Smooth muscle cell (in vitro differentiated cells): ENCODE measurements at regions not wholly inside any gene's neighbourhood (a gene's known extent, or its start where the extent isn't known, plus 50 kb on each side); places are given as distances from the start of the nearest gene placed in this dataset.

ENCODE experiments used
- DNase-seq: peaks from one replicate; lab custom pipeline; 2025; ENCODE audit not compliant: unreplicated experiment; lab: John Stamatoyannopoulos, UW
- H2AFZ ChIP-seq: fragments of 200-600 bp; sonication (generic); 2 replicates; pipeline ENCODE4 v1.6.0; 2016; ENCODE audit warnings: antibody characterized with exemption, low read depth, mild to moderate bottlenecking
- H3F3A ChIP-seq: fragments of 200-600 bp; sonication (generic); 2 replicates; pipeline ENCODE4 v1.6.0; 2017; ENCODE audit warnings: antibody characterized with exemption, low read depth
- H3K27ac ChIP-seq: fragments of 200-600 bp; sonication (generic); 2 replicates; pipeline ENCODE4 v1.5.1; 2016; ENCODE audit warnings: low read depth, mild to moderate bottlenecking
- H3K27me3 ChIP-seq: fragments of 200-600 bp; sonication (generic); 2 replicates; pipeline ENCODE4 v1.6.1; 2016; ENCODE audit warnings: low read depth, mild to moderate bottlenecking
- H3K36me3 ChIP-seq: fragments of 200-600 bp; sonication (generic); 2 replicates; pipeline ENCODE4 v1.5.1; 2016; ENCODE audit warnings: low read depth
- H3K4me1 ChIP-seq: fragments of 200-600 bp; sonication (generic); 2 replicates; pipeline ENCODE4 v1.5.1; 2016; ENCODE audit warnings: low read depth
- H3K4me2 ChIP-seq: fragments of 200-600 bp; sonication (generic); 2 replicates; pipeline ENCODE4 v1.6.0; 2016; ENCODE audit warnings: mild to moderate bottlenecking
- H3K4me3 ChIP-seq: fragments of 200-600 bp; sonication (generic); 2 replicates; pipeline ENCODE4 v1.5.1; 2016; ENCODE audit warnings: mild to moderate bottlenecking
- H3K79me2 ChIP-seq: fragments of 200-600 bp; sonication (generic); 2 replicates; pipeline ENCODE4 v1.6.0; 2016; ENCODE audit warnings: low read depth, mild to moderate bottlenecking
- H3K9ac ChIP-seq: fragments of 200-600 bp; sonication (generic); 2 replicates; pipeline ENCODE4 v1.6.0; 2016; ENCODE audit warnings: low read depth
- H3K9me3 ChIP-seq: fragments of 200-600 bp; sonication (generic); replicated peaks from 2 replicates; pipeline ENCODE4 v1.5.1; 2016; ENCODE audit warnings: low read depth
- H4K20me1 ChIP-seq: fragments of 200-600 bp; sonication (generic); 2 replicates; pipeline ENCODE4 v1.6.0; 2016; ENCODE audit warnings: low read depth
- CTCF ChIP-seq: fragments of 200-600 bp; sonication (generic); IDR thresholded peaks from 2 replicates; pipeline ENCODE4 v1.5.1; 2017; ENCODE audit warnings: borderline replicate concordance, mild to moderate bottlenecking, antibody characterized with exemption; ENCODE audit not compliant: insufficient read depth, poor library complexity, severe bottlenecking
- WGBS: methylation state at CpG from one replicate; pipeline ENCODE4 v1.1.7; 2016; ENCODE audit warnings: low lambda C conversion rate; 5-methylcytosine and 5-hydroxymethylcytosine counted together

DNA sequence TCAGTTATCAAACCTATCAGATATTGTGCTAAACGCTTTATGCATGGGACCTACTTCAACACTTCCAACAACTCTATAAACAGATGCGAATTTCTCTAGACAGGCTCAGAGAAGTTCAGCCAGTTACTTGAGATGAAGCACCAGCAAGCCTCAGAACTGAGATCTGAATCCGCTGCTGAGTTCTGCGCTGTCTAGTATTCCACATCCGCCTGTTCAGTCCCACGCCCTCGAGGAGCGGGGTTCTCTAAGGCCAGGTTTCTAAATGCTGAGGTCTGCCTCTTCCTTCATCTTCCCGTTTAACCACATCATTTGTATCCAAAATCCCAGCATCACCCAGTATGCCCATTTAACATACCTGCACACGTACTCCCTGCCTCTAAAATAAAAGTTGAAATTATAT is 297.8 kb upstream of the ZNF32 start:
- peaks cover 6% of the 10 kb centered on the region for H3K27me3 ChIP-seq
- H2AFZ ChIP-seq = no peak overlapping the region
- no peaks in the 10 kb centered on the region for H3K79me2 ChIP-seq
- no peak for TF ChIP-seq CTCF
- H3K4me1 ChIP-seq = no peaks in the 10 kb centered on the region
- no peaks in the 10 kb centered on the region for H4K20me1 ChIP-seq
- no peaks in the 10 kb centered on the region for H3F3A ChIP-seq
- WGBS = 96% methylated on average over 10 of the region's 10 CpGs
- H3K9me3 ChIP-seq = no peaks in the 10 kb centered on the region
- H3K36me3 ChIP-seq = no peaks in the 10 kb centered on the region
- no peak overlapping the region for H3K4me3 ChIP-seq
- no peak for DNase-seq
- H3K9ac ChIP-seq = no peak overlapping the region
- H3K27ac ChIP-seq = no peak overlapping the region
- no peak overlapping the region for H3K4me2 ChIP-seq

- Histone ChIP-seq H3K79me2 (no peaks in the 10 kb centered on the region), H3K9me3 (no peaks in the 10 kb centered on the region), H3K4me2 (no peak overlapping the region), H3K9ac (no peak overlapping the region), H2AFZ (no peak overlapping the region), H3K27me3 (peaks cover 6% of the 10 kb centered on the region), H3F3A (no peaks in the 10 kb centered on the region), H3K4me3 (no peak overlapping the region), H3K4me1 (no peaks in the 10 kb centered on the region), H3K27ac (no peak overlapping the region), H4K20me1 (no peaks in the 10 kb centered on the region), H3K36me3 (no peaks in the 10 kb centered on the region)
- no peak for DNase-seq
- 89% methylated on average over 4 of the region's 4 CpGs for whole genome bisulfite sequencing
- no peak for TF ChIP-seq CTCF
Measured at GRCh38 chr10:43945908-43946307, 297.2 kb upstream of the ZNF32 start.

- H3K36me3 ChIP-seq = no peaks in the 10 kb centered on the region
- H3K27me3 ChIP-seq = peaks cover 6% of the 10 kb centered on the region
- H3F3A ChIP-seq = no peaks in the 10 kb centered on the region
- no peak overlapping the region for H3K4me3 ChIP-seq
- no peak overlapping the region for H3K4me2 ChIP-seq
- no peak for DNase-seq
- H2AFZ ChIP-seq = no peak overlapping the region
- H3K4me1 ChIP-seq = no peaks in the 10 kb centered on the region
- 62% methylated on average over 8 of the region's 8 CpGs for WGBS
- H3K9me3 ChIP-seq = no peaks in the 10 kb centered on the region
- no peaks in the 10 kb centered on the region for H4K20me1 ChIP-seq
- no peak for TF ChIP-seq CTCF
- H3K9ac ChIP-seq = no peak overlapping the region
- H3K27ac ChIP-seq = no peak overlapping the region
- H3K79me2 ChIP-seq = no peaks in the 10 kb centered on the region
Measured at GRCh38 chr10:43945094-43945730, 296.5 kb upstream of the ZNF32 start.

GRCh38 chr10:43944381-43945093 is 295.9 kb upstream of the ZNF32 start:
- no peak overlapping the region for H3K4me3 ChIP-seq
- no peak for DNase-seq
- no peaks in the 10 kb centered on the region for H3K4me1 ChIP-seq
- no peaks in the 10 kb centered on the region for H3K36me3 ChIP-seq
- no peak overlapping the region for H3K27ac ChIP-seq
- H3K27me3 ChIP-seq = peaks cover 3% of the 10 kb centered on the region
- no peaks in the 10 kb centered on the region for H3K9me3 ChIP-seq
- H4K20me1 ChIP-seq = no peaks in the 10 kb centered on the region
- no peaks in the 10 kb centered on the region for H3K79me2 ChIP-seq
- H3K9ac ChIP-seq = no peak overlapping the region
- H3F3A ChIP-seq = peaks cover 3% of the 10 kb centered on the region
- no peak overlapping the region for H2AFZ ChIP-seq
- H3K4me2 ChIP-seq = no peak overlapping the region
- WGBS = 57% methylated on average over 5 of the region's 5 CpGs
- no peak for TF ChIP-seq CTCF
